ES-I3 (cell line): ENCODE measurements at regions not wholly inside any gene's neighbourhood (a gene's known extent, or its start where the extent isn't known, plus 50 kb on each side); places are given as distances from the start of the nearest gene placed in this dataset.

Experiments used
- H3K36me3 ChIP-seq: 2 replicates; pipeline ENCODE4 v1.6.1; 2013; ENCODE audit warnings: mild to moderate bottlenecking, low read length, control low read depth, moderate library complexity; ENCODE audit not compliant: insufficient read depth
- H3K4me1 ChIP-seq: 2 replicates; pipeline ENCODE4 v1.6.1; 2013; ENCODE audit warnings: mild to moderate bottlenecking, control low read depth, low read length; ENCODE audit not compliant: insufficient read depth
- H3K9ac ChIP-seq: 2 replicates; pipeline ENCODE4 v1.6.1; 2013; ENCODE audit warnings: low read depth, mild to moderate bottlenecking, low read length, moderate library complexity
- H3K9me3 ChIP-seq: 2 replicates; pipeline ENCODE4 v1.6.1; 2013; ENCODE audit warnings: mild to moderate bottlenecking, low read length, moderate library complexity; ENCODE audit not compliant: control insufficient read depth, insufficient read depth

DNA sequence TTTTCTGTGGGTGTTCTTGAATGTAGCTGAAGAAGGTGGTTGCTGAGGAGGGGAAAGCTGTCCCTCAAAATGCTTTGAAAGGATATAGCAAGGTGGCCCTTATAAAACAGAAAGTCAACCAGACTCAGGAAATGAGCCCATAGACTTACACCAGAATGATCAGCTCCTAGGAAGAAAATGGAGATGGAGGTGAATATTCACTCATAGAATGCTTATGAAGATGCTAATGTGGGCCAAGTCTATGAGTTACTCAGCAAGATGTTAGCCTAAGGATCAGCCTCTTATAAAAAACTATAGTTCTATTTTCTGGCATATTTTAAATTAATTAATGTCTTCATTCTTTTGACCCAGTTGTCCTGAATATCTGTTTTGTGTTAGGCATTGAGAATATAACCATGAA is 1054.0 kb downstream of the AGBL1 start:
- no peaks in the 10 kb centered on the region for H3K9me3 ChIP-seq
- H3K36me3 ChIP-seq, result no peaks in the 10 kb centered on the region
- H3K4me1 ChIP-seq, result no peaks in the 10 kb centered on the region
- no peak overlapping the region for H3K9ac ChIP-seq

DNA sequence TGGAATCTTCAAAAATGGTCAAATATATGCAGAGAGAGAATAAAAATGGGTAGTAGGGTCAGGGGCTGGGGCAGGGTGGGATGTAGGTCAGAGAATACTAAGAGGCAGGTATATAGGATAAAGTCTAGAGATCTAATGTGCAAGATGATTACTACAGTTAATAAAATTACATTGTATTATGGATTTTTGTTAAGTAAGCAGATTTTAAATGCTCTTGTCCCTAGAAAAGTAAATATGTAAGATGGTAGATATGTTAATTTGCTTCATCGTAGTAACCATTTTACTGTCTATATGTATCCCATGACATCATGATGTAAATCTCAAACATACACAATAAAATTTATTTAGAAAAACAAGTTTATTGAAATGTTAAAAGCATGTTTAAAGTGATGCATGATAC is 1051.4 kb downstream of the AGBL1 start:
- no peaks in the 10 kb centered on the region for H3K4me1 ChIP-seq
- H3K36me3 ChIP-seq, result no peaks in the 10 kb centered on the region
- H3K9me3 ChIP-seq, result no peaks in the 10 kb centered on the region
- no peak overlapping the region for H3K9ac ChIP-seq

DNA sequence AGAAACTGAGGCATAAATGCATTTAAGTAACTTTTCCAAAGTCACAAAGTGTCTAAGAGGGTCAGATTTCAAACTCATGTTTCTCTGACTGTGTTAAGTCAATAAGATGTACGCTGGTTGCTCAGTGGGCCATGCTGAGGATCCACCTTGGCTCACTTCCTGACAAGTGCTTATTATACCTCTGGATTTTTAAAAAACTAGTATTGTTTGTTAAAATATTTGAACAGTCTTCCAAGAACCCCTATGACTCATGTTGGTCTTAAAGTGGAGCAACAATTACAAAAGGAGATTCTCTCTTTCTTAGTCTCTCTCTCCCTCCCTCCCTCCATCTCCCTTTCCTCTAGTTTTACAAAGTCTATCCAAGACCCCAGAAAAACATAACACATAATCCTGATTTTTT is 1050.2 kb downstream of the AGBL1 start:
- H3K9me3 ChIP-seq, result no peaks in the 10 kb centered on the region

DNA sequence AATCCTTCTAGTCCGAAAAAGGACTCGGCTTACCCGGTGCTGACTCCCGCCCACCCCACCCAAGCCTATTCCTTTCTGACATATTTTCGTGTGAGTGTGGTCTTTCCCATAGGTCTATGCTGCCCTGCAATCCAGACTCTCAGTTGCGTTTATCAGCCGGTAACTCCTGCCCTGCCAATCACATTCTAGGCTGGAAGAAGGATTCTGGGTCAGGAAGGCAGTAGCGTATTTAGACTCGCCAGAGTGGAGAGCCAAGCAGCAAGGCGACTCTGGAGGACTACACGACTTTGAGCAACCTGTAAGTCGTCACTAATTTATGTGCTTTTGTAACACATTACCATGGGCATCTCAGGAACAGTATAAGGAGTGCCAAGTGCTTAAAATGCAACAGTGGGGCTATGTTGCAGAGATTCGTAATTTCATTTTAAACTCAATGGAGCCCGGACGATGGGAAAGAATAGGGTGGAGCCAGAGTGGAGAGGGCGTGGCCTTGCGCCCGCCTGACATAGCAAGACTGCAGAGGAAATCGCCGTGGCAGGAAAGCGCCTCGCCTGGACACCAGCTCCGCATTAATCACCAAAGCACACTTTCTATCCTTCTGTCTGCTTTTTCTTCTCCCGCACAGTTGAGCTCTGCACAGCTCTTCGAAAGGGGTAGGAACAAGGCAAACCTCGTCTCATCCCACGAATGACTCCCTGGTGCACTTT is 1044.2 kb downstream of the AGBL1 start:
- Histone ChIP-seq H3K9me3 (no peaks in the 10 kb centered on the region), H3K9ac (no peak overlapping the region), H3K4me1 (no peaks in the 10 kb centered on the region), H3K36me3 (no peaks in the 10 kb centered on the region)

More for the DNA sequence above, 1050.2 kb downstream of the AGBL1 start:
- no peak overlapping the region for H3K9ac ChIP-seq
- H3K4me1 ChIP-seq, result no peaks in the 10 kb centered on the region
- no peaks in the 10 kb centered on the region for H3K36me3 ChIP-seq

DNA sequence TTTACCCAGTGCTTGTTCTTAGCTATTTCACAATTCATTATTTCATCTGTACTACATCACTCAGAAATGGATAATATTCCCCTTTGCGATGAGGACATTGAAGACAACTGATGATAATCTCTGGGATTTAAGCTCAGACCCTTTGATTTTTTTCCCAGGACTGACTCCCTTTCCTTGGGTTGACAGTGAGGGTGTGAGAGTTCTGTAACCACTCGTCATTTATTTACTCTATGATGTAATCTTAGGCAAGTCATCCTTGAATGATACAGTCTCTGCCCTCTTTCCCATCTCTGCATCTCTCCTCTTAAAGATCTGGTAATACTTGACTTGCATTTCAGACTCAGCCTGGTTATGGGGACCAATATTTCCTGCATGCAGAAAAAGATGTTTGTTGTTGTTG is 1041.7 kb downstream of the AGBL1 start:
- H3K9me3 ChIP-seq, result no peaks in the 10 kb centered on the region
- H3K9ac ChIP-seq, result no peak overlapping the region
- no peaks in the 10 kb centered on the region for H3K4me1 ChIP-seq
- H3K36me3 ChIP-seq, result no peaks in the 10 kb centered on the region

DNA sequence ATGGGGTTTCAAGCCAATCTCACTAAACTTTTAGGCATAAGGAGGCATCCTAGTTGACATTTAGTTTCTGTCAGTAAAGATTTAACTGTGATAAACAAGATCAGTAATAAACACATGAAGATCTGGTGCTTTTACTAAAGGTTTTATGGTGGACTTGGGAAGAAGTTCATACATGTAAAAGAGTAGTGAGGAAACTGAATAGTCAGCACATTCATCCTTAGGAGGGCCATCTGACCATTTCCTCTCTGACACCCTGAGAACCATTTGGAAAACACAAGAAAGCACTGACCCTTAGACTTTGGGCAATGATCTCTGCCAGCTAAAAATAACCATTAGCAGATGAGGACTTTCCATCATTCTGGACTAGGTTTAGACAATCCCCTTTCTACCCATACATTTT is 1040.9 kb downstream of the AGBL1 start:
- no peaks in the 10 kb centered on the region for H3K9me3 ChIP-seq
- no peaks in the 10 kb centered on the region for H3K36me3 ChIP-seq
- no peak overlapping the region for H3K9ac ChIP-seq
- no peaks in the 10 kb centered on the region for H3K4me1 ChIP-seq

DNA sequence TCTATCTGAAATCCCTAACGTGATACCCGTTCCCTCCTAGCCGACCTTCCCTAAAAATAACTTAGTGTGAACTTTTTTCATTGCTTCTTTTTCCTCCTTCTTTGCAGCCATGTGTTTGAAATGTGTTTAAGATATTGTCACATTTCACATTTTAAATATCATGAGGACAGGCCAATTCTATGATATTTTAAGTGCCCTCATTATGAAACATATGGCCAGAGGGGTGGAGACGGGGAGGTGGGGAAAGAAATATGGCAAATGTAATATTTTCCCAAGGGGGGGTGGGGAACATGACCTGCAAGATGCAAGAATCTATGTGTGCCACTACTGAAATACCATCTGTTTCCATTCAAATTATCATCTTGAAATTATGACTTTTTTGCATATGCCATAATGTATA is 1039.2 kb downstream of the AGBL1 start:
- Histone ChIP-seq H3K9ac (no peak overlapping the region), H3K36me3 (no peaks in the 10 kb centered on the region), H3K9me3 (no peaks in the 10 kb centered on the region), H3K4me1 (no peaks in the 10 kb centered on the region)

DNA sequence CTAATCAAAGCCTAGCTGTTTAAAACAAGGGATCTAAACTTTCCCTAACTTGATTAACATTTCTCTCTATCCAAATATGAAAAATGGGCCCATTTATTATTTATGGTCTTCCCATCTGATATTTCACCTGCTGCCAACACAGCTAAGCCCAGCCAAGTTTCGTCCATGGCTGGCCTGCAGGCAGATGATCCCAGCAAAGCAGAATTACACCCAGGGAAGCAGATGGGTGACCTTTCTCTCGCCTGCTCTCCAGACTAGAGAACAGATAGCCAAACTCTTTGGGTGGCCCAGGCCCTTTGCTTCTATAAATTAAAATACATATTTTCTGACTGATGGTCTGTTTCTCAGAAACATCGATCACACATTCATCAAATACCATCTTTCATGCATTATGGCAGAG is 1038.8 kb downstream of the AGBL1 start:
- no peak overlapping the region for H3K9ac ChIP-seq
- H3K4me1 ChIP-seq, result no peaks in the 10 kb centered on the region
- no peaks in the 10 kb centered on the region for H3K36me3 ChIP-seq
- H3K9me3 ChIP-seq, result no peaks in the 10 kb centered on the region

DNA sequence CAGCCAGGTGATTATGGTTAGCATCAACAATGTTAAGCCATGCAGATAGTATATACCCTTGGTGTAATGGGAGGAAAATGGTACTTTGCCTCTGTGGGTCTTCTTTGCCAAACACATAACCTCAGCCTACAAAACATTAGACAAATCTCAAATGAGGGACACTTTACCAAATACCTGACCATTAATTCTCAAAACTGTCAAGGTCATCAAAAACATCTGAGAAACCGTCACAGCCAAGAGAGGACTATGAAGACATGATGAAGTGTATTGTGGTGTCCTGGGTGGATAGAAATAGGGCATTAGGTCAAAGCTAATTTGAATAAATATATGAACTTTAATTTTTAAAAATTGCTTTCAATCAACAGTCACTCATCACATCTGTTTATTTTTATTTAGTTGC is 1036.1 kb downstream of the AGBL1 start:
- no peak overlapping the region for H3K9ac ChIP-seq
- H3K36me3 ChIP-seq, result no peaks in the 10 kb centered on the region
- H3K9me3 ChIP-seq, result no peaks in the 10 kb centered on the region
- H3K4me1 ChIP-seq, result no peaks in the 10 kb centered on the region

DNA sequence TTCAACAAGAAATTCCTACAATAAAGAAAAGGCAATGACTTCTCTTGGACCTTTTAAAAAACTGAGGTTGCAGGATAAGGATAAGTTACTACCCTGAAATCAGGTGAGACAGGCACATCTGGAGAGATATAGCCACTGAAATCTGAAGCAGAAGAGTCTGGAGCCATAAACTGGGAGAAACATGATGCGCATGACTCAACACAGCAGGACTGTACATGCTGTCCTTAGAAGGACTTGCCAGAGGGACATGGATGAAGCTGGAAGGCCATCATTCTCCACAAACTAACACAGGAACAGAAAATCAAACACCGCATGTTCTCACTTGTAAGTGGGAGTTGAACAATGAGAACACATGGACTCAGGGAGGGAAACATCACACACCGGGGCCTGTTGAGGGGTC is 1020.2 kb downstream of the AGBL1 start:
- Histone ChIP-seq H3K9ac (no peak overlapping the region), H3K9me3 (0 out of 2 replicates have a peak, but pooled peaks cover 3% of the 10 kb centered on the region), H3K4me1 (no peaks in the 10 kb centered on the region), H3K36me3 (no peaks in the 10 kb centered on the region)

DNA sequence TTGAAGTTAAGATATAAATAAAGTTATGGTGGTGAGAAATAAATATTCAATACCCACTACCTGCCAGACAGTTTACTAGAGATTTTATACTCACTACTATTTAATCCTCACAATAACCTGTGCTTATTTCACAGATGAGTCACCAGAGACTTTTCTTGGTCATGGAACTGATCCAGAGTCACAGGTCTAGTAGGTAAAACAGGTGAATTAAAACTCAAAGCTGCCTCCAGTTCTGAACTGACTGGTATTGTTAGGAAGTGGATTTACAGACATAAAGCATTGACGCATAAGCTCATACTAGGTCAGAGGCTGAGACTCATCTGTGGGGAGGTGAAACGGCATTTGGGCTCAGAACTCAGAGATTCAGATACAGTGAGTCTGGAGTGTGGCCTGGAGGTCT is 1009.9 kb downstream of the AGBL1 start:
- Histone ChIP-seq H3K4me1 (no peaks in the 10 kb centered on the region), H3K9ac (no peak overlapping the region), H3K36me3 (no peaks in the 10 kb centered on the region)

DNA sequence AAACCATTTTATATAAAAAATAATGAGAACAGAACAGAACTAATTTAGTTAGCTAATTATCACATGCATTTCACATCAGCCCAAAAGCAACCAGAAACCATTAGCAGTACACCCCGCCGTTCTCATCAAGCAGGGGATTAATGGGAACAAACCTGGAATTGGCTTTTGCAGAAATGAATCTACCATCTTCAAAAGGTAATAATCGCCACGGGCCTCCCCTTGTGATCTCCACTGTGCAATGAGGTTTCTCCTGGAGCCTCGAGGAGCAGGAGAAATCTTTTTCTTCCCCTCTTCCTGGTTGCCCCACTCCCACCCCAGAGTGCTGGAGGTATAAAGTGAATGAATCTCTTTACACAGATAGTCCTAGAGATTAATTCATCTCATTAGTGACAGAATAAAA is 1003.5 kb downstream of the AGBL1 start:
- Histone ChIP-seq H3K9me3 (no peaks in the 10 kb centered on the region), H3K36me3 (no peaks in the 10 kb centered on the region), H3K4me1 (no peaks in the 10 kb centered on the region), H3K9ac (no peak overlapping the region)

More for the DNA sequence above, 1009.9 kb downstream of the AGBL1 start:
- H3K9me3 ChIP-seq, result no peaks in the 10 kb centered on the region

DNA sequence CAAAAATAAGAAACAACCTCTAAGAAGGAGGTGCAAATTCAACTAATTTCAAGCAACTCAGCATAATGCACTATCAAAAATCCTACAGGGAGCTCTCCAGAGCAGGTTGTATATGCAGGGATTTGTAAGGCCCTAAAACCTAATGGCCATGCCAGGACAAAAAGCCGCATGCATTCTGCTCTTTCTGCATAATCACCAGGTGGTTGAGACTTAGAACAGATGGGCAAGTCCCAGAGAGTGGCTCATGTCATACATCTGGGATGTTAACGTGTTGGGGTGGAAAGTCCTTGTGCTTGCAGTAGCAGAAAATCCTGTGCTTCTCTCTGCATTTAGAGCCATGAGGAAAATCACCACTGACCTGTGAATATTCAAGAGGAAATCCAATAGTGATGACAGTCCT is 1002.9 kb downstream of the AGBL1 start:
- Histone ChIP-seq H3K36me3 (no peaks in the 10 kb centered on the region), H3K9ac (no peak overlapping the region), H3K9me3 (no peaks in the 10 kb centered on the region), H3K4me1 (no peaks in the 10 kb centered on the region)

DNA sequence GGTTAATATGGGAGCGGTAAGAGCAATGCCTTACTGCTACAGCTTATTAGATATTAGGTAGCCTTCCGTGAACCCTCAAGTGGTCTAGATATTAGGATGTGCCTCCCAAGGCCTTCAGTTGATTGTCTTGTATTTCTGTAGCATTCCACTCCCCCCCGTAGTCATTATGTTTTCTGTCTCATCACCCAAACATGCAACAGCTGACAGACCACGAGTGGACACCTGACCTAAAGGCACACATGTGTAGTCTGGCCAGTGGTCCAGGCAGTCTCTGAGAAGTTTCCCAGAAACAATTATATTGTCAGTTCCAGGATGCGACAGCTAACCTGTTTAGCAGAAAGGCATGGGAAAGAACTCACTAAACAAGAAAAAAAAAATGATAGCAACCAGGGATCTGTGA is 1000.9 kb downstream of the AGBL1 start:
- Histone ChIP-seq H3K36me3 (no peaks in the 10 kb centered on the region), H3K9ac (no peak overlapping the region), H3K9me3 (no peaks in the 10 kb centered on the region), H3K4me1 (no peaks in the 10 kb centered on the region)
